Parathyroid adenoma (tissue), 2 donors: ENCODE measurements at regions not wholly inside any gene's neighbourhood (a gene's known extent, or its start where the extent isn't known, plus 50 kb on each side); places are given as distances from the start of the nearest gene placed in this dataset.
"Not testable (repeated sequence)": the region's sequence is repeated elsewhere in the genome, so short reads cannot be mapped to it uniquely, and the experiment has no call there.

ENCODE experiments used
- H2AFZ ChIP-seq: fragments of 300-600 bp; sonication (generic); one replicate; pipeline ENCODE4 v1.7.0; 2017; ENCODE audit warnings: antibody characterized with exemption, mild to moderate bottlenecking
- H3K27ac ChIP-seq: fragments of 300-600 bp; sonication (generic); one replicate; pipeline ENCODE4 v1.7.0; 2017
- H3K27me3 ChIP-seq: fragments of 300-600 bp; sonication (generic); one replicate; pipeline ENCODE4 v1.7.0; 2017; ENCODE audit warnings: low read length; ENCODE audit not compliant: control insufficient read depth, insufficient read depth
- H3K36me3 ChIP-seq: fragments of 300-600 bp; sonication (generic); one replicate; pipeline ENCODE4 v1.7.0; 2017; ENCODE audit warnings: low read length; ENCODE audit not compliant: control insufficient read depth, insufficient read depth
- H3K4me1 ChIP-seq: fragments of 300-600 bp; sonication (generic); one replicate; pipeline ENCODE4 v1.7.0; 2017; ENCODE audit warnings: control low read depth
- H3K4me2 ChIP-seq: fragments of 300-600 bp; sonication (generic); one replicate; pipeline ENCODE4 v1.7.0; 2017; ENCODE audit warnings: low read length
- H3K4me3 ChIP-seq: fragments of 300-600 bp; sonication (generic); one replicate; pipeline ENCODE4 v1.7.0; 2017; ENCODE audit warnings: low read depth, low read length
- H3K79me2 ChIP-seq: fragments of 300-600 bp; sonication (generic); one replicate; pipeline ENCODE4 v1.7.0; 2017; ENCODE audit warnings: control low read depth
- H3K9ac ChIP-seq: fragments of 300-600 bp; sonication (generic); one replicate; pipeline ENCODE4 v1.7.0; 2017; ENCODE audit warnings: mild to moderate bottlenecking
- H3K9me3 ChIP-seq: fragments of 300-600 bp; sonication (generic); one replicate; pipeline ENCODE4 v1.7.0; 2017; ENCODE audit warnings: low read length; ENCODE audit not compliant: control insufficient read depth
- donor health status: primary hyperparathyroidism.

- H3K36me3 ChIP-seq, H3K9me3 ChIP-seq, H3K4me1 ChIP-seq, H2AFZ ChIP-seq, H3K9ac ChIP-seq, H3K4me2 ChIP-seq, H3K4me3 ChIP-seq, H3K27me3 ChIP-seq, H3K27ac ChIP-seq, H3K79me2 ChIP-seq: not testable (repeated sequence)
Measured at GRCh38 chr2:87547106-87547505, 200.8 kb upstream of the PLGLB2 start.

- H3K9me3 ChIP-seq, H3K4me2 ChIP-seq, H3K27me3 ChIP-seq, H3K4me3 ChIP-seq, H3K4me1 ChIP-seq, H3K79me2 ChIP-seq, H3K27ac ChIP-seq, H3K36me3 ChIP-seq, H2AFZ ChIP-seq, H3K9ac ChIP-seq: not testable (repeated sequence)
Measured at GRCh38 chr2:87547966-87548365, 199.9 kb upstream of the PLGLB2 start.

- H3K27me3 ChIP-seq, H3K9ac ChIP-seq, H3K79me2 ChIP-seq, H3K4me3 ChIP-seq, H3K9me3 ChIP-seq, H3K27ac ChIP-seq, H3K4me2 ChIP-seq, H2AFZ ChIP-seq, H3K4me1 ChIP-seq, H3K36me3 ChIP-seq: not testable (repeated sequence)
Measured at GRCh38 chr2:87548681-87549536, 199.0 kb upstream of the PLGLB2 start.

GRCh38 chr2:87549561-87550202 is 198.2 kb upstream of the PLGLB2 start:
- not testable (repeated sequence) for H3K4me3 ChIP-seq, H3K36me3 ChIP-seq, H3K4me2 ChIP-seq, H3K9ac ChIP-seq, H3K9me3 ChIP-seq, H3K79me2 ChIP-seq, H3K4me1 ChIP-seq, H3K27me3 ChIP-seq, H3K27ac ChIP-seq, H2AFZ ChIP-seq

- not testable (repeated sequence) for H3K4me3 ChIP-seq, H3K27me3 ChIP-seq, H3K4me1 ChIP-seq, H3K9me3 ChIP-seq, H3K4me2 ChIP-seq, H3K27ac ChIP-seq, H2AFZ ChIP-seq, H3K79me2 ChIP-seq, H3K9ac ChIP-seq, H3K36me3 ChIP-seq
Measured at GRCh38 chr2:87554678-87555077, 193.2 kb upstream of the PLGLB2 start.

GRCh38 chr2:87555082-87555481 is 192.8 kb upstream of the PLGLB2 start:
- H3K27ac ChIP-seq, H3K4me2 ChIP-seq, H3K4me1 ChIP-seq, H3K79me2 ChIP-seq, H3K9me3 ChIP-seq, H3K36me3 ChIP-seq, H3K9ac ChIP-seq, H3K27me3 ChIP-seq, H2AFZ ChIP-seq, H3K4me3 ChIP-seq: not testable (repeated sequence)

- H3K4me2 ChIP-seq, H3K27me3 ChIP-seq, H3K27ac ChIP-seq, H3K79me2 ChIP-seq, H3K4me3 ChIP-seq, H3K4me1 ChIP-seq, H2AFZ ChIP-seq, H3K36me3 ChIP-seq, H3K9me3 ChIP-seq, H3K9ac ChIP-seq: not testable (repeated sequence)
Measured at GRCh38 chr2:87559001-87559400, 188.9 kb upstream of the PLGLB2 start.

GRCh38 chr2:87559735-87560134 is 188.2 kb upstream of the PLGLB2 start:
- H3K27me3 ChIP-seq, H3K4me3 ChIP-seq, H3K4me2 ChIP-seq, H3K9ac ChIP-seq, H2AFZ ChIP-seq, H3K4me1 ChIP-seq, H3K9me3 ChIP-seq, H3K36me3 ChIP-seq, H3K79me2 ChIP-seq, H3K27ac ChIP-seq: not testable (repeated sequence)

- H3K9me3 ChIP-seq, H3K4me2 ChIP-seq, H3K4me1 ChIP-seq, H2AFZ ChIP-seq, H3K27me3 ChIP-seq, H3K79me2 ChIP-seq, H3K27ac ChIP-seq, H3K9ac ChIP-seq, H3K36me3 ChIP-seq, H3K4me3 ChIP-seq: not testable (repeated sequence)
Measured at GRCh38 chr2:87565116-87565515, 182.8 kb upstream of the PLGLB2 start.

GRCh38 chr2:87566531-87566930 is 181.4 kb upstream of the PLGLB2 start:
- H3K9me3 ChIP-seq, H3K4me1 ChIP-seq, H3K4me3 ChIP-seq, H3K27me3 ChIP-seq, H3K27ac ChIP-seq, H2AFZ ChIP-seq, H3K36me3 ChIP-seq, H3K4me2 ChIP-seq, H3K9ac ChIP-seq, H3K79me2 ChIP-seq: not testable (repeated sequence)

GRCh38 chr2:87567093-87567492 is 180.8 kb upstream of the PLGLB2 start:
- not testable (repeated sequence) for H3K36me3 ChIP-seq, H3K27ac ChIP-seq, H3K27me3 ChIP-seq, H3K4me1 ChIP-seq, H2AFZ ChIP-seq, H3K79me2 ChIP-seq, H3K9ac ChIP-seq, H3K9me3 ChIP-seq, H3K4me2 ChIP-seq, H3K4me3 ChIP-seq
